ENCODE measurements at regions not wholly inside any gene's neighbourhood (a gene's known extent, or its start where the extent isn't known, plus 50 kb on each side); places are given as distances from the start of the nearest gene placed in this dataset.
"Not testable (repeated sequence)": the region's sequence is repeated elsewhere in the genome, so short reads cannot be mapped to it uniquely, and the experiment has no call there.

DNA sequence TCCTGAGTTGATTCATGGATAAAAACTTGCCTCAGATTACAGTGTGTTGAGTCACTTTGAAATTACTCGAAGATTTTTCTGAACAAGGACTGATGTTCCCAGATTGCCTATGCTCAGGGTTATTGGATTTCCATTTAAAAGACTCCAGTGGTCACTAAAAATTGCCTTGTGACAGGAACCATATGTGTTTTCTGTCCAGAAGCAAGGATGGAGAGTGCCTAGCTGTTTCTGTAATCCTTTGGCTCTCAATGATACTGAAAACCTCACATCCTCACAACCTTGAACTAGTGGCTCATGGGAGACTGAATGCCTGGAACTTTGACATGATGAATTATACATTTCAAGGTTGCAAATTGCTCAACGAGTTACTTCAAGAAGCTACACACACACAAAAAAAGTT, 1271.8 kb downstream of the BRINP3 start:
- no peak for DNase-seq
- H3K9me3 Mint-ChIP-seq, result no peaks in the 10 kb centered on the region
- H3K27me3 Mint-ChIP-seq, result no peaks in the 10 kb centered on the region
- H3K4me3 Mint-ChIP-seq, result no peak overlapping the region
- no peaks in the 10 kb centered on the region for H3K36me3 Mint-ChIP-seq (ENCODE audit: low read depth)
- H3K27ac Mint-ChIP-seq, result no peak overlapping the region
- H3K4me1 Mint-ChIP-seq, result no peaks in the 10 kb centered on the region
- intact Hi-C loops (cut with micrococcal nuclease), result no loop called here

- intact Hi-C loops (cut with micrococcal nuclease), result no loop called here
- Mint-ChIP-seq H3K4me1 (no peaks in the 10 kb centered on the region), H3K27ac (no peak overlapping the region), H3K36me3 (ENCODE audit: low read depth) (no peaks in the 10 kb centered on the region), H3K9me3 (no peaks in the 10 kb centered on the region), H3K4me3 (no peak overlapping the region), H3K27me3 (no peaks in the 10 kb centered on the region)
- DNase-seq, result no peak
Measured at GRCh38 chr1:189206617-189207016, 1271.0 kb downstream of the BRINP3 start.

DNA sequence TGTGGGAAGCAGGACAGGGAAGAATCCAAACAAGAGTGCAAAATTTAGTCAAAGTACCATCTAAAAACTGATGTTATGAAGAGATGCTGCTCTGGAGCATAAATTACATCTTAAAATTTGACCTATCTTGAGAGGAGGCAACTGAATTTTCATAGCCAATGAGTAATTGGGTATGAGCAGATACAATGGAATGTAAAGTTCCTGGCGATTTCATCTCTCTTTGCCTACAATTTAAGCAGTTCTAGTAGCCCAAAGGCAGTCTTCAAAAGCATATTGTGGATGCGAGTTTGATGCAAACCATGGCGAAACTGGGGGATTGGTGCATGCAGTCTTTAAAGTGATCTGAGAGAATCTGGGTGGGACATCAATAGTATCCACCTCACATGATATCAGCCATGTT, 1265.9 kb downstream of the BRINP3 start:
- no peak for DNase-seq
- Mint-ChIP-seq H3K36me3 (ENCODE audit: low read depth) (no peaks in the 10 kb centered on the region), H3K9me3 (no peaks in the 10 kb centered on the region), H3K4me1 (no peaks in the 10 kb centered on the region), H3K4me3 (no peak overlapping the region), H3K27ac (no peak overlapping the region), H3K27me3 (no peaks in the 10 kb centered on the region)
- intact Hi-C loops (cut with micrococcal nuclease), result no loop called here

DNA sequence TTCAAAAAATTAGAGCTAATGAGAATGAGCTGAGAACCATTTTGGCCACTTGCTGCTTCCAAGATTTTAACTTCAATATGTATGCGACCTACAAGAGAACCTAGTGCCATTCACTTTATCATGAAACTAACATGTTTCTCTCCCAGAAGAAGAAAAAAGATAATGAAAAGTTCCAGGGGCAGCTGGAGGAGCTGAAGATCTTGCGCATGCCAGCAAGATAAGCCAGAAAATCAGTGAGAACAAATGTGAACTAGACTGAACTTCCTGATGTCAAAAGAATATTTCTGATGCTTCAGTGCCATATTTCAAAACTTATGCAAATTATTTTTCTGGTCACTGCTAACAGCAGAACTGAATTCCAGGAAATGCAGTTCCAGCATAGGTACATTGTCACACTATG, 1265.1 kb downstream of the BRINP3 start:
- DNase-seq, result no peak
- Mint-ChIP-seq H3K4me3 (no peak overlapping the region), H3K9me3 (no peaks in the 10 kb centered on the region), H3K27me3 (no peaks in the 10 kb centered on the region), H3K27ac (no peak overlapping the region), H3K36me3 (ENCODE audit: low read depth) (no peaks in the 10 kb centered on the region), H3K4me1 (no peaks in the 10 kb centered on the region)
- intact Hi-C loops (cut with micrococcal nuclease), result no loop called here

DNA sequence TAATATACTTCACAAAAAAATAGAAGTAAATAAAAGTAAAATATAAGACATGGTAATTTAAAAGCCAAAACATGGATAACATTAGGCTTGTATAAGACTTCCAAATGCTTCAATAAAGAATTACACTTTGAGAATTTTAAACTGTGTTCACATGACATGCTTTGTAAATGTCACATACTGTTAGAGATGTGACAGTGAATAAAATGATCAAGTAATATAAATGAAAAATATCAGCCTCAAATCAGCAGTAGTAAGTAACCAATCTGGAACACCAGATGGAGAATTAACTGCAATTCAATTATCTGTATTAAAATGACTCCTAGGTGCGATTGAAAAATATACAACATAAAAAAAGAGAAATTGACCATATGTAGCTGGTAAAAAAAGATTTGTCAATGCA, 1260.8 kb downstream of the BRINP3 start:
- DNase-seq, result no peak
- no peaks in the 10 kb centered on the region for H3K27me3 Mint-ChIP-seq
- no peaks in the 10 kb centered on the region for H3K4me1 Mint-ChIP-seq
- no peaks in the 10 kb centered on the region for H3K9me3 Mint-ChIP-seq
- intact Hi-C loops (cut with micrococcal nuclease), result no loop called here
- no peaks in the 10 kb centered on the region for H3K36me3 Mint-ChIP-seq (ENCODE audit: low read depth)
- H3K4me3 Mint-ChIP-seq, result no peak overlapping the region
- no peak overlapping the region for H3K27ac Mint-ChIP-seq

DNA sequence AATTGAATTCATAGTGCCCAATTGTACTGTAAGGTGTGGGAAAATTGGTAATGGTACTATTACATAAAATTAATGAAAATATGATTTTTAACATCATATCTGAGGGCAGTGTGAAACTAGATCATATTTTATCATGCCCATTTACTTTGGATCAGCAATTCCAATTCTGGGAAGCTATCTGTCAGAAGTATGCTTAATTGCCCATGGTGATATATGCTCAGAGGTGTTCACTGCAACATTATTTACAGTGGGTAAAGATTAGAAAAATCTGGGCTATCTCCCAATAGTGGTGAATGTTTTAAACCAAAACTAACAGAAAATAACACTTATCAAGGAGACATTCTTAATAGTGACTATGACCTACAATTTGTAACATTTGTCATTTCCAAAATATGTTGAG, 1260.0 kb downstream of the BRINP3 start:
- no peak for DNase-seq
- Mint-ChIP-seq H3K9me3 (no peaks in the 10 kb centered on the region), H3K4me3 (no peak overlapping the region), H3K27ac (no peak overlapping the region), H3K36me3 (ENCODE audit: low read depth) (no peaks in the 10 kb centered on the region), H3K4me1 (no peaks in the 10 kb centered on the region), H3K27me3 (no peaks in the 10 kb centered on the region)
- intact Hi-C loops (cut with micrococcal nuclease), result no loop called here

- Mint-ChIP-seq H3K4me1 (no peaks in the 10 kb centered on the region), H3K36me3 (ENCODE audit: low read depth) (no peaks in the 10 kb centered on the region), H3K27me3 (no peaks in the 10 kb centered on the region), H3K4me3 (no peak overlapping the region), H3K9me3 (peaks cover 3% of the 10 kb centered on the region), H3K27ac (no peak overlapping the region)
- intact Hi-C loops (cut with micrococcal nuclease), result no loop called here
- DNase-seq, result no peak
Measured at GRCh38 chr1:189220750-189221149, 1256.9 kb downstream of the BRINP3 start.

DNA sequence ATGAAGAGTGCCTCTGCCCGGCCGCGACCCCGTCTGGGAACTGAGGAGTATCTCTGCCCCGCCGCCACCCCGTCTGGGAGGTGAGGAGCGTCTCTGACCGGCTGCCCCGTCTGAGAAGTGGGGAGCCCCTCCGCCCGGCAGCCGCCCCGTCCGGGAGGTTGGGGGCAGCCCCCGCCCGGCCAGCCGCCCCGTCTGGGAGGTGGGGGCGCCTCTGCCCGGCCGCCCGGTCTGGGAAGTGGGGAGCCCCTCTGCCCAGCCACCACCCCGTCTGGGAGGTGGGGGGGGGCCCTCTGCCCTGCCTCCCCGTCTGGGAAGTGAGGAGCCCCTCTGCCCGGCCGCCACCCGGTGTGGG, 1251.9 kb downstream of the BRINP3 start:
- H3K4me3 Mint-ChIP-seq; H3K9me3 Mint-ChIP-seq; H3K36me3 Mint-ChIP-seq (ENCODE audit: low read depth); H3K27me3 Mint-ChIP-seq; DNase-seq; H3K4me1 Mint-ChIP-seq; H3K27ac Mint-ChIP-seq; intact Hi-C loops (cut with micrococcal nuclease): not testable (repeated sequence)

DNA sequence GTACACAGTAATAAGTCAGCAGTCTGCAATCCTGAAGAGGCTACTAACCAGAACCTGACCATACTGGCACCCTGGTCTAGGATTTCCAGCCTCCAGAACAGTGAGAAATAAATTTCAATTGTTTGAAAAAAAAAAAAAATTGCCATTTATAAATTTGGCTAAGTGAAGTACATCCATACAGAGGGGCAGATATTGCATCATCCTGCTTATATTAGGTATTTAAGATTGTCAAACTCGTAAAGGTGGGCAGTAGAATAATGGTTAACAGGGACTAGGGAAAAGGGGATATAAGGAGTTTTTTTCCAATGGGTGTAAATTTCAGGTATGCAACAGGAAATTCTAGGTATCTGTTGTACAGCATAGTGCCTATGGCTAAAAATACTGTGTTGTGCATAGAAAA, 1250.9 kb downstream of the BRINP3 start:
- Mint-ChIP-seq H3K4me3 (no peak overlapping the region), H3K27me3 (no peaks in the 10 kb centered on the region), H3K9me3 (peaks cover 3% of the 10 kb centered on the region), H3K27ac (no peak overlapping the region), H3K4me1 (no peaks in the 10 kb centered on the region), H3K36me3 (ENCODE audit: low read depth) (no peaks in the 10 kb centered on the region)
- DNase-seq, result no peak
- intact Hi-C loops (cut with micrococcal nuclease), result no loop called here

- Mint-ChIP-seq H3K27ac (no peak overlapping the region), H3K36me3 (ENCODE audit: low read depth) (no peaks in the 10 kb centered on the region), H3K4me3 (no peak overlapping the region), H3K9me3 (no peaks in the 10 kb centered on the region), H3K27me3 (no peaks in the 10 kb centered on the region), H3K4me1 (no peaks in the 10 kb centered on the region)
- no peak for DNase-seq
- intact Hi-C loops (cut with micrococcal nuclease), result no loop called here
Measured at GRCh38 chr1:189237008-189237407, 1240.7 kb downstream of the BRINP3 start.

GRCh38 chr1:189253601-189254350, 1223.9 kb downstream of the BRINP3 start:
- no peak for DNase-seq
- H3K27me3 Mint-ChIP-seq, result no peaks in the 10 kb centered on the region
- peaks cover 4% of the 10 kb centered on the region for H3K9me3 Mint-ChIP-seq
- no peak overlapping the region for H3K4me3 Mint-ChIP-seq
- H3K27ac Mint-ChIP-seq, result no peak overlapping the region
- H3K4me1 Mint-ChIP-seq, result no peaks in the 10 kb centered on the region
- intact Hi-C loops (cut with micrococcal nuclease), result no loop called here
- H3K36me3 Mint-ChIP-seq (ENCODE audit: low read depth), result no peaks in the 10 kb centered on the region

- intact Hi-C loops (cut with micrococcal nuclease); H3K36me3 Mint-ChIP-seq (ENCODE audit: low read depth); H3K27me3 Mint-ChIP-seq; H3K4me3 Mint-ChIP-seq; H3K27ac Mint-ChIP-seq; DNase-seq; H3K4me1 Mint-ChIP-seq; H3K9me3 Mint-ChIP-seq: not testable (repeated sequence)
Measured at GRCh38 chr1:189261128-189261527, 1216.5 kb downstream of the BRINP3 start.

GRCh38 chr1:189269011-189269410, 1208.7 kb downstream of the BRINP3 start:
- peaks cover 12% of the 10 kb centered on the region for H3K9me3 Mint-ChIP-seq
- no peaks in the 10 kb centered on the region for H3K36me3 Mint-ChIP-seq (ENCODE audit: low read depth)
- no peak overlapping the region for H3K27ac Mint-ChIP-seq
- H3K27me3 Mint-ChIP-seq, result no peaks in the 10 kb centered on the region
- no peak overlapping the region for H3K4me3 Mint-ChIP-seq
- DNase-seq, result no peak
- intact Hi-C loops (cut with micrococcal nuclease), result no loop called here
- no peaks in the 10 kb centered on the region for H3K4me1 Mint-ChIP-seq

DNA sequence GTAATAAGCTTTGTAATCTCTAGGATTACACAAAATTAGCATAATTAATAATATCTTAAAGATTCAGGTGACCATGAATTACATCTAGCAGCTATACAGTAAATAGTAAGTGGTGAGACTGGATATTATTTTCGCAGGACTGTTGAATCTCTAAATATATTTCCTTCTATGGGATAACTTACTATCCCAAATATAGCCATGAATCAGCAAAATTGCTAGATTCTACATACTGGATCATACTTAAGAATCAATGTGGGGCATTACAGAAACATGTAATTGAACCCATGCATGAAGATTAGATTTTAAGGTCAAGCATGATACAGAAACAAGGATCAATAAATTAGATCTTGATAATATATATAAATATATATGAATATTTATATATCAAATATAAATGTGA, 1203.4 kb downstream of the BRINP3 start:
- no peak for DNase-seq
- Mint-ChIP-seq H3K36me3 (ENCODE audit: low read depth) (no peaks in the 10 kb centered on the region), H3K9me3 (peaks cover 9% of the 10 kb centered on the region), H3K27me3 (no peaks in the 10 kb centered on the region), H3K4me1 (no peaks in the 10 kb centered on the region), H3K27ac (no peak overlapping the region), H3K4me3 (no peak overlapping the region)
- intact Hi-C loops (cut with micrococcal nuclease), result no loop called here

DNA sequence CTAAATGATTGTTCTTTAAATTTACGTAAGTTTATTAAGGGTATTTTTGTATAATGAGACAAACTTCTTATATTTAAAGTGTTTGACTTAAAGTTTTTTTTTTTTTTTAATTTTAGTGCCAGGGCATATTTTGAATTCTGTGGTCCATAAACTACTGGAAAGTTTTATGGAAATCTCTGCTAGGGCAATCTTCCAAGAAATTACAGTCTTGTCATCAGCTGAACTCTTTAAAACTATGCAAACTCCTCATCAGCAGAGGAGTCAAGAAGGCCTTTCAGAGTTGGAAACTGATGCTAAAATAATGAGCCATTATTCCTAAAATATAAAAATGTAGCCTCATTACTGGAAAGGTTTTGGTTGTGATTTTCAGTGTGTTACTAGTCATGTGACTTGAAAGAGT, 1201.9 kb downstream of the BRINP3 start:
- Mint-ChIP-seq H3K9me3 (peaks cover 7% of the 10 kb centered on the region), H3K4me1 (no peaks in the 10 kb centered on the region), H3K4me3 (no peak overlapping the region), H3K27ac (no peak overlapping the region), H3K27me3 (no peaks in the 10 kb centered on the region), H3K36me3 (ENCODE audit: low read depth) (no peaks in the 10 kb centered on the region)
- no peak for DNase-seq
- intact Hi-C loops (cut with micrococcal nuclease), result no loop called here
